ENCODE measurements at regions not wholly inside any gene's neighbourhood (a gene's known extent, or its start where the extent isn't known, plus 50 kb on each side); places are given as distances from the start of the nearest gene placed in this dataset.

- no peaks in the 10 kb centered on the region for H3K36me3 ChIP-seq (ENCODE audit: control insufficient read depth in 2 of 2, extremely low read depth in 1 of 2, insufficient read depth in 2 of 2, low read length in 2 of 2)
- no peak overlapping the region for H3K4me2 ChIP-seq (ENCODE audit: insufficient read depth, low read length)
- no TSS peak for BruUV-seq (replicated peaks)
- ChIA-PET POLR2A (no interaction called here), CTCF (interaction anchor here (1.2 to 1.6 kb wide), 2 partner anchors 933 to 1978 kb away, joined by 3 to 5 read pairs; no protein-coding TSS in a partner anchor)
- intact Hi-C loops (cut with micrococcal nuclease) (no loop called here), dilution Hi-C loops (cut with MboI; ENCODE audit: extremely low pct_ligation_motif_present, low sequenced_read_pairs) (no loop called here)
- H2AFZ ChIP-seq (ENCODE audit: low read depth, low read length) = no peak overlapping the region
- no peak overlapping the region for H3K9ac ChIP-seq (replicated peaks; ENCODE audit: extremely low read depth, insufficient read depth, low read length)
- H3K4me3 ChIP-seq (replicated peaks in 1 of 3; ENCODE audit: insufficient read depth in 1 of 3, low read depth in 1 of 3, low read length in 3 of 3) = no peak overlapping the region
- H4K20me1 ChIP-seq (replicated peaks; ENCODE audit: control insufficient read depth, extremely low read depth, insufficient read depth, low read length) = no peaks in the 10 kb centered on the region
- no peaks in the 10 kb centered on the region for H3K79me2 ChIP-seq (ENCODE audit: control insufficient read depth, insufficient read depth, low read length)
- FAIRE-seq = no peak
- no peak overlapping the region for H3K27ac ChIP-seq (ENCODE audit: insufficient read depth, low read depth, low read length)
- peaks cover 0 to 2% of the 10 kb centered on the region in 2 experiments for H3K27me3 ChIP-seq (ENCODE audit: control insufficient read depth in 2 of 2, insufficient read depth in 2 of 2, low read length in 2 of 2)
- H3K9me3 ChIP-seq (replicated peaks; ENCODE audit: control insufficient read depth, insufficient read depth, low read length) = no peaks in the 10 kb centered on the region
- no peaks in the 10 kb centered on the region for H3K4me1 ChIP-seq (ENCODE audit: control insufficient read depth, extremely low read depth, insufficient read depth, low read length)
- DNase-seq (ENCODE audit: low read depth, low spot score) = no peak
- H3K9me1 ChIP-seq (replicated peaks; ENCODE audit: control insufficient read depth, extremely low read depth, insufficient read depth, low read length) = no peaks in the 10 kb centered on the region
- TF ChIP-seq JUN (IDR thresholded peaks at IDR 0.05; ENCODE audit: borderline replicate concordance, insufficient read depth, insufficient read length, low read depth) (no peak), POLR2AphosphoS5 (IDR thresholded peaks at IDR 0.05; ENCODE audit: insufficient read depth, low read depth, low read length) (no peak)
These were observed 78.3 kb downstream of the ADAMTS1 start for GRCh38 chr21:26766826-26767325.

- H2AFZ ChIP-seq (ENCODE audit: low read depth, low read length) = no peak overlapping the region
- TF ChIP-seq GATA2 (IDR thresholded peaks at IDR 0.05; ENCODE audit: insufficient read depth, insufficient read length, low read depth, low read length) (no peak), FOS (IDR thresholded peaks at IDR 0.05; ENCODE audit: borderline replicate concordance, insufficient read depth, low read length) (no peak), MYC (IDR thresholded peaks at IDR 0.05; ENCODE audit: low read depth, low read length) (no peak), EZH2 (IDR thresholded peaks at IDR 0.05; ENCODE audit: borderline replicate concordance, low read depth, low read length, severe bottlenecking) (no peak), POLR2AphosphoS5 (IDR thresholded peaks at IDR 0.05; ENCODE audit: insufficient read depth, low read depth, low read length) (no peak), POLR2A (IDR thresholded peaks at IDR 0.05; ENCODE audit: low read depth, low read length) (no peak), MAX (IDR thresholded peaks at IDR 0.05; ENCODE audit: insufficient read depth, insufficient read length) (no peak), CTCF (IDR thresholded peaks at IDR 0.05; ENCODE audit: extremely low read depth in 1 of 2, insufficient read depth in 1 of 2, low read depth in 1 of 2, low read length in 2 of 2) (no peak), JUN (IDR thresholded peaks at IDR 0.05; ENCODE audit: borderline replicate concordance, insufficient read depth, insufficient read length, low read depth) (no peak)
- H3K27me3 ChIP-seq (ENCODE audit: control insufficient read depth in 2 of 2, insufficient read depth in 2 of 2, low read length in 2 of 2) = peaks cover 0 to 3% of the 10 kb centered on the region in 2 experiments
- POLR2A ChIA-PET = no interaction called here
- FAIRE-seq = no peak
- H3K79me2 ChIP-seq (ENCODE audit: control insufficient read depth, insufficient read depth, low read length) = no peaks in the 10 kb centered on the region
- H3K9me1 ChIP-seq (replicated peaks; ENCODE audit: control insufficient read depth, extremely low read depth, insufficient read depth, low read length) = no peaks in the 10 kb centered on the region
- no peak overlapping the region for H3K4me2 ChIP-seq (ENCODE audit: insufficient read depth, low read length)
- dilution Hi-C loops (cut with MboI; ENCODE audit: extremely low pct_ligation_motif_present, low sequenced_read_pairs) = no loop called here
- DNase-seq (ENCODE audit: low read depth, low spot score) = no peak
- no peak overlapping the region for H3K27ac ChIP-seq (ENCODE audit: insufficient read depth, low read depth, low read length)
- no TSS peak for BruUV-seq (replicated peaks)
- CTCF ChIA-PET = interaction anchor here (0.9 to 1.8 kb wide), 2 partner anchors 13 to 54 kb away, joined by 3 to 6 read pairs; no protein-coding TSS in a partner anchor
- H3K9me3 ChIP-seq (replicated peaks; ENCODE audit: control insufficient read depth, insufficient read depth, low read length) = no peaks in the 10 kb centered on the region
- H4K20me1 ChIP-seq (replicated peaks; ENCODE audit: control insufficient read depth, extremely low read depth, insufficient read depth, low read length) = no peaks in the 10 kb centered on the region
- no peak overlapping the region for H3K9ac ChIP-seq (replicated peaks; ENCODE audit: extremely low read depth, insufficient read depth, low read length)
- intact Hi-C loops (cut with micrococcal nuclease) = no loop called here
- no peaks in the 10 kb centered on the region for H3K36me3 ChIP-seq (ENCODE audit: control insufficient read depth in 2 of 2, extremely low read depth in 1 of 2, insufficient read depth in 2 of 2, low read length in 2 of 2)
- no peaks in the 10 kb centered on the region for H3K4me1 ChIP-seq (ENCODE audit: control insufficient read depth, extremely low read depth, insufficient read depth, low read length)
- H3K4me3 ChIP-seq (replicated peaks in 1 of 3; ENCODE audit: insufficient read depth in 1 of 3, low read depth in 1 of 3, low read length in 3 of 3) = no peak overlapping the region
These were observed 83.9 kb downstream of the ADAMTS1 start for GRCh38 chr21:26761174-26761915.
